ENCODE measurements at regions not wholly inside any gene's neighbourhood (a gene's known extent, or its start where the extent isn't known, plus 50 kb on each side); places are given as distances from the start of the nearest gene placed in this dataset.

GRCh38 chr6:95128439-95128838, 448.9 kb upstream of the MANEA start:
- no peak for DNase-seq (ENCODE audit: insufficient read length, low spot score)

GRCh38 chr6:95128947-95129346, 448.4 kb upstream of the MANEA start:
- no peak for TF ChIP-seq PAX5 (IDR thresholded peaks at IDR 0.05; ENCODE audit: insufficient read depth, low read length, severe bottlenecking)
- no peak for FAIRE-seq
- DNase-seq (ENCODE audit: insufficient read length, low spot score): no peak

More at GRCh38 chr6:95128439-95128838, 448.9 kb upstream of the MANEA start:
- no peak for TF ChIP-seq SPI1 (IDR thresholded peaks at IDR 0.05; ENCODE audit: low read depth, low read length)
- no peak for TF ChIP-seq TAF1 (IDR thresholded peaks at IDR 0.05; ENCODE audit: low read depth, low read length)
- no peak for TF ChIP-seq POLR2A (IDR thresholded peaks at IDR 0.05; ENCODE audit: low read depth, low read length)
- TF ChIP-seq POU2F2 (IDR thresholded peaks at IDR 0.05; ENCODE audit: low read depth, low read length): no peak
- TF ChIP-seq POLR2AphosphoS5 (IDR thresholded peaks at IDR 0.05; ENCODE audit: low read depth, low read length): no peak
- TF ChIP-seq PAX5 (IDR thresholded peaks at IDR 0.05; ENCODE audit: insufficient read depth, low read length, severe bottlenecking): no peak
- no peak for FAIRE-seq

- no peak for FAIRE-seq
Measured at GRCh38 chr6:95133578-95133977, 443.8 kb upstream of the MANEA start.

GRCh38 chr6:95135182-95135581, 442.2 kb upstream of the MANEA start:
- DNase-seq (ENCODE audit: insufficient read length, low spot score) (no peak), FAIRE-seq (no peak)
- TF ChIP-seq POLR2AphosphoS5 (IDR thresholded peaks at IDR 0.05; ENCODE audit: low read depth, low read length) (no peak), PAX5 (IDR thresholded peaks at IDR 0.05; ENCODE audit: insufficient read depth, low read length, severe bottlenecking) (no peak), TAF1 (IDR thresholded peaks at IDR 0.05; ENCODE audit: low read depth, low read length) (no peak), POLR2A (IDR thresholded peaks at IDR 0.05; ENCODE audit: low read depth, low read length) (no peak), POU2F2 (IDR thresholded peaks at IDR 0.05; ENCODE audit: low read depth, low read length) (no peak), SPI1 (IDR thresholded peaks at IDR 0.05; ENCODE audit: low read depth, low read length) (no peak)

More at GRCh38 chr6:95133578-95133977, 443.8 kb upstream of the MANEA start:
- no peak for DNase-seq (ENCODE audit: insufficient read length, low spot score)
- TF ChIP-seq POU2F2 (IDR thresholded peaks at IDR 0.05; ENCODE audit: low read depth, low read length): no peak
- TF ChIP-seq POLR2A (IDR thresholded peaks at IDR 0.05; ENCODE audit: low read depth, low read length): no peak
- no peak for TF ChIP-seq PAX5 (IDR thresholded peaks at IDR 0.05; ENCODE audit: insufficient read depth, low read length, severe bottlenecking)
- no peak for TF ChIP-seq SPI1 (IDR thresholded peaks at IDR 0.05; ENCODE audit: low read depth, low read length)
- TF ChIP-seq TAF1 (IDR thresholded peaks at IDR 0.05; ENCODE audit: low read depth, low read length): no peak
- TF ChIP-seq POLR2AphosphoS5 (IDR thresholded peaks at IDR 0.05; ENCODE audit: low read depth, low read length): no peak

GRCh38 chr6:95142101-95142500, 435.2 kb upstream of the MANEA start:
- FAIRE-seq (no peak), DNase-seq (ENCODE audit: insufficient read length, low spot score) (no peak)
- TF ChIP-seq SPI1 (IDR thresholded peaks at IDR 0.05; ENCODE audit: low read depth, low read length) (no peak), TAF1 (IDR thresholded peaks at IDR 0.05; ENCODE audit: low read depth, low read length) (no peak), PAX5 (IDR thresholded peaks at IDR 0.05; ENCODE audit: insufficient read depth, low read length, severe bottlenecking) (no peak)

- no peak for DNase-seq (ENCODE audit: insufficient read length, low spot score)
- TF ChIP-seq PAX5 (IDR thresholded peaks at IDR 0.05; ENCODE audit: insufficient read depth, low read length, severe bottlenecking) (no peak), TAF1 (IDR thresholded peaks at IDR 0.05; ENCODE audit: low read depth, low read length) (no peak), POU2F2 (IDR thresholded peaks at IDR 0.05; ENCODE audit: low read depth, low read length) (no peak), POLR2A (IDR thresholded peaks at IDR 0.05; ENCODE audit: low read depth, low read length) (no peak), POLR2AphosphoS5 (IDR thresholded peaks at IDR 0.05; ENCODE audit: low read depth, low read length) (no peak), SPI1 (IDR thresholded peaks at IDR 0.05; ENCODE audit: low read depth, low read length) (no peak)
- FAIRE-seq: no peak
Measured at GRCh38 chr6:95142661-95143335, 434.5 kb upstream of the MANEA start.

GRCh38 chr6:95143408-95144180, 433.7 kb upstream of the MANEA start:
- no peak for DNase-seq (ENCODE audit: insufficient read length, low spot score)
- no peak for FAIRE-seq
- TF ChIP-seq TAF1 (IDR thresholded peaks at IDR 0.05; ENCODE audit: low read depth, low read length): no peak
- TF ChIP-seq SPI1 (IDR thresholded peaks at IDR 0.05; ENCODE audit: low read depth, low read length): no peak
- TF ChIP-seq PAX5 (IDR thresholded peaks at IDR 0.05; ENCODE audit: insufficient read depth, low read length, severe bottlenecking): no peak
- TF ChIP-seq POU2F2 (IDR thresholded peaks at IDR 0.05; ENCODE audit: low read depth, low read length): no peak
- TF ChIP-seq POLR2AphosphoS5 (IDR thresholded peaks at IDR 0.05; ENCODE audit: low read depth, low read length): no peak
- TF ChIP-seq POLR2A (IDR thresholded peaks at IDR 0.05; ENCODE audit: low read depth, low read length): no peak

GRCh38 chr6:95145457-95145856, 431.9 kb upstream of the MANEA start:
- TF ChIP-seq POLR2AphosphoS5 (IDR thresholded peaks at IDR 0.05; ENCODE audit: low read depth, low read length): no peak
- TF ChIP-seq POLR2A (IDR thresholded peaks at IDR 0.05; ENCODE audit: low read depth, low read length): no peak
- no peak for TF ChIP-seq TAF1 (IDR thresholded peaks at IDR 0.05; ENCODE audit: low read depth, low read length)
- FAIRE-seq (no peak), DNase-seq (ENCODE audit: insufficient read length, low spot score) (no peak)

GRCh38 chr6:95159557-95159956, 417.8 kb upstream of the MANEA start:
- FAIRE-seq: no peak
- TF ChIP-seq POU2F2 (IDR thresholded peaks at IDR 0.05; ENCODE audit: low read depth, low read length) (no peak), POLR2A (IDR thresholded peaks at IDR 0.05; ENCODE audit: low read depth, low read length) (no peak), PAX5 (IDR thresholded peaks at IDR 0.05; ENCODE audit: insufficient read depth, low read length, severe bottlenecking) (no peak), POLR2AphosphoS5 (IDR thresholded peaks at IDR 0.05; ENCODE audit: low read depth, low read length) (no peak), TAF1 (IDR thresholded peaks at IDR 0.05; ENCODE audit: low read depth, low read length) (no peak), SPI1 (IDR thresholded peaks at IDR 0.05; ENCODE audit: low read depth, low read length) (no peak)

GRCh38 chr6:95169775-95170174, 407.6 kb upstream of the MANEA start:
- TF ChIP-seq PAX5 (IDR thresholded peaks at IDR 0.05; ENCODE audit: insufficient read depth, low read length, severe bottlenecking): no peak
- no peak for TF ChIP-seq POLR2A (IDR thresholded peaks at IDR 0.05; ENCODE audit: low read depth, low read length)
- TF ChIP-seq POLR2AphosphoS5 (IDR thresholded peaks at IDR 0.05; ENCODE audit: low read depth, low read length): no peak
- DNase-seq (ENCODE audit: insufficient read length, low spot score) (no peak), FAIRE-seq (no peak)

More at GRCh38 chr6:95159557-95159956, 417.8 kb upstream of the MANEA start:
- DNase-seq (ENCODE audit: insufficient read length, low spot score): no peak

All from GM12891 (cell line).